Large intestine (tissue), 3 donors: ENCODE measurements at regions not wholly inside any gene's neighbourhood (a gene's known extent, or its start where the extent isn't known, plus 50 kb on each side); places are given as distances from the start of the nearest gene placed in this dataset.
A peak's percentile ranks its signal among the peaks of the same experiment; 100 is the strongest.

Experiments used
- DNase-seq, 2 donors: peaks; one replicate each; pipeline versions ENCODE4 v3.0.0 to v3.0.0-alpha.2; 2013
- H3K27ac ChIP-seq: one replicate; pipeline ENCODE4 v1.5.1; 2013; ENCODE audit warnings: low read length
- H3K27me3 ChIP-seq: 2 replicates; pipeline ENCODE4 v1.6.1; 2013; ENCODE audit warnings: low read length; ENCODE audit not compliant: control insufficient read depth, insufficient read depth
- H3K36me3 ChIP-seq: 2 replicates; pipeline ENCODE4 v1.6.1; 2013; ENCODE audit warnings: low read length; ENCODE audit not compliant: control insufficient read depth, insufficient read depth
- H3K4me1 ChIP-seq: one replicate; pipeline ENCODE4 v1.6.1; 2013; ENCODE audit warnings: low read length; ENCODE audit not compliant: control insufficient read depth, insufficient read depth
- H3K4me3 ChIP-seq: one replicate; pipeline ENCODE4 v1.5.1; 2013; ENCODE audit warnings: low read length
- H3K9me3 ChIP-seq: one replicate; pipeline ENCODE4 v1.6.1; 2013; ENCODE audit warnings: mild to moderate bottlenecking, low read depth, low read length, moderate library complexity; ENCODE audit not compliant: control insufficient read depth
- WGBS: methylation state at CpG from one replicate; pipeline ENCODE4 v1.1.5; 2013; ENCODE audit warnings: low lambda C conversion rate; ENCODE audit not compliant: insufficient coverage; 5-methylcytosine and 5-hydroxymethylcytosine counted together

GRCh38 chr6:46072866-46073265, 56.9 kb upstream of the ENPP4 start:
- Histone ChIP-seq H3K4me1 (peaks cover 6% of the 10 kb centered on the region), H3K4me3 (no peak overlapping the region), H3K36me3 (peaks cover 2% of the 10 kb centered on the region), H3K27ac (no peak overlapping the region), H3K27me3 (no peaks in the 10 kb centered on the region), H3K9me3 (no peaks in the 10 kb centered on the region)
- WGBS, result no CpG with 5 or more reads among the region's 1 CpG
- DNase-seq, result no peak

- H3K9me3 ChIP-seq, result no peaks in the 10 kb centered on the region
- H3K4me3 ChIP-seq, result peak overlapping the region; percentile 47
- WGBS, result no CpG with 5 or more reads among the region's 2 CpGs
- H3K27ac ChIP-seq, result peak overlapping the region; percentile 74
- DNase-seq, result peak in 1 of 2 donors; percentile 65
- H3K36me3 ChIP-seq, result peaks cover 2% of the 10 kb centered on the region
- H3K27me3 ChIP-seq, result no peaks in the 10 kb centered on the region
- peaks cover 6% of the 10 kb centered on the region for H3K4me1 ChIP-seq
Measured at GRCh38 chr6:46078294-46078693, 51.5 kb upstream of the ENPP4 start.

GRCh38 chr6:46079061-46079460, 50.7 kb upstream of the ENPP4 start:
- H3K9me3 ChIP-seq, result no peaks in the 10 kb centered on the region
- peak; percentile 26 to 71 for DNase-seq
- peaks cover 2% of the 10 kb centered on the region for H3K36me3 ChIP-seq
- H3K27ac ChIP-seq, result peak overlapping the region; percentile 74
- H3K27me3 ChIP-seq, result no peaks in the 10 kb centered on the region
- peak overlapping the region; percentile 47 for H3K4me3 ChIP-seq
- no CpG with 5 or more reads among the region's 2 CpGs for WGBS
- peaks cover 6% of the 10 kb centered on the region for H3K4me1 ChIP-seq
